GM12878 (cell line): ENCODE measurements at regions not wholly inside any gene's neighbourhood (a gene's known extent, or its start where the extent isn't known, plus 50 kb on each side); places are given as distances from the start of the nearest gene placed in this dataset.

Source experiments
- ATAC-seq: fragments of 200-7000 bp; cut with Tn5 transposase; 3 replicates; pipeline ENCODE4 v1.9.1; 2020; ENCODE audit warnings: mild to moderate bottlenecking, moderate library complexity
- BruUV-seq: library from RNA; stranded (reverse); fragments of 400-500 nt; replicated peaks from 2 replicates; lab custom pipeline; 2021; lab: Mats Ljungman, UMichigan
- CTCF ChIA-PET: fragments of 300-600 bp; sonication (Branson Sonifier 250); formaldehyde crosslinking; extraction: SDS; loops from one replicate; lab custom pipeline; 2021; ENCODE audit warnings: inconsistent platforms; lab: Yijun Ruan, JAX
- POLR2A ChIA-PET: fragments of 350-600 bp; formaldehyde crosslinking; extraction: SDS; loops from one replicate; lab custom pipeline; 2021; ENCODE audit warnings: inconsistent platforms; lab: Charles Lee
- RAD21 ChIA-PET: fragments of 300-600 bp; sonication (Branson Sonifier 250); formaldehyde crosslinking; loops from one replicate; lab custom pipeline; 2023; ENCODE audit warnings: antibody characterized with exemption; ENCODE audit not compliant: unreplicated experiment; lab: Charles Lee
- SMC1A ChIA-PET: fragments of 300-600 bp; sonication (Branson Sonifier 250); formaldehyde crosslinking; loops from one replicate; lab custom pipeline; 2023; ENCODE audit not compliant: unreplicated experiment, uncharacterized antibody; lab: Charles Lee
- DNase-seq: peaks from one replicate; pipeline ENCODE4 v3.0.0-alpha.2; 2011; ENCODE audit warnings: low read depth, low spot score
- FAIRE-seq: peaks from 3 replicates; lab custom pipeline; 2011; peaks lifted over from hg19 to GRCh38; lab: Jason Lieb, UNC
- H2AFZ ChIP-seq: 2 replicates; pipeline ENCODE4 v1.6.0; 2011; ENCODE audit warnings: low read depth, low read length, control low read depth; ENCODE audit not compliant: control insufficient read depth
- H3K27ac ChIP-seq: 2 replicates; pipeline ENCODE4 v1.5.1; 2011; ENCODE audit warnings: control low read depth; ENCODE audit not compliant: control insufficient read depth, insufficient read depth
- H3K27me3 ChIP-seq, 2 experiments: replicated peaks in 1 of 2; 2 replicates each; pipeline versions ENCODE4 v1.6.0 to v1.6.1; 2011; ENCODE audit warnings: low read length in 1 of 2; ENCODE audit not compliant: control insufficient read depth in 2 of 2, insufficient read depth in 2 of 2
- H3K36me3 ChIP-seq, 2 experiments: 2 replicates each; pipeline ENCODE4 v1.5.1; 2011; ENCODE audit warnings: low read length in 1 of 2; ENCODE audit not compliant: control insufficient read depth in 2 of 2, insufficient read depth in 2 of 2
- H3K4me1 ChIP-seq: 2 replicates; pipeline ENCODE4 v1.6.1; 2011; ENCODE audit warnings: mild to moderate bottlenecking, low read length, moderate library complexity, mixed read lengths; ENCODE audit not compliant: control insufficient read depth, insufficient read depth
- H3K4me2 ChIP-seq: 2 replicates; pipeline ENCODE4 v1.6.0; 2011; ENCODE audit warnings: control low read depth; ENCODE audit not compliant: control insufficient read depth, insufficient read depth
- H3K4me3 ChIP-seq: fragments of 200-600 bp; sonication (generic); 2 replicates; pipeline ENCODE4 v1.5.1; 2016
- H3K79me2 ChIP-seq: 2 replicates; pipeline ENCODE4 v1.6.0; 2011; ENCODE audit warnings: low read length; ENCODE audit not compliant: control insufficient read depth, insufficient read depth
- H3K9ac ChIP-seq: 2 replicates; pipeline ENCODE4 v1.8.0; 2011; ENCODE audit warnings: low read length, control low read depth, mixed read lengths; ENCODE audit not compliant: control insufficient read depth, insufficient read depth
- H3K9me3 ChIP-seq: replicated peaks from 3 replicates; pipeline ENCODE4 v1.5.1; 2011; ENCODE audit warnings: mild to moderate bottlenecking, low read length; ENCODE audit not compliant: control insufficient read depth, insufficient read depth
- H4K20me1 ChIP-seq: 2 replicates; pipeline ENCODE4 v1.6.0; 2011; ENCODE audit not compliant: control insufficient read depth, insufficient read depth
- ASH2L ChIP-seq: fragments of 300-600, 200-600 bp; sonication (generic); IDR thresholded peaks from 2 replicates; pipeline ENCODE4 v1.6.1; 2017; ENCODE audit warnings: low read depth, mild to moderate bottlenecking, borderline replicate concordance
- BRCA1 ChIP-seq: IDR thresholded peaks from 2 replicates; pipeline ENCODE4 v1.6.1; 2011; ENCODE audit warnings: low read depth, low read length, improper control_type of control experiment
- E2F8 ChIP-seq: fragments of 450-650 bp; IDR thresholded peaks from 2 replicates; pipeline ENCODE4 v1.6.1; 2018; ENCODE audit warnings: mild to moderate bottlenecking, low read depth, moderate library complexity; ENCODE audit not compliant: partially characterized antibody
- FOXK2 ChIP-seq: fragments of 450-650 bp; IDR thresholded peaks from 2 replicates; pipeline ENCODE4 v1.6.1; 2017; ENCODE audit warnings: mild to moderate bottlenecking, moderate library complexity
- NR2C2 ChIP-seq: IDR thresholded peaks from 2 replicates; pipeline ENCODE4 v1.6.1; 2011; ENCODE audit warnings: borderline replicate concordance, low read depth; ENCODE audit not compliant: control insufficient read depth, insufficient read length
- SMAD1 ChIP-seq: fragments of 450-650 bp; IDR thresholded peaks from 2 replicates; pipeline ENCODE4 v1.6.1; 2018; ENCODE audit warnings: mild to moderate bottlenecking, low read depth; ENCODE audit not compliant: partially characterized antibody
- SMC3 ChIP-seq: IDR thresholded peaks from 2 replicates; pipeline ENCODE4 v1.6.1; 2011; ENCODE audit warnings: low read length, improper control_type of control experiment, borderline replicate concordance
- TARDBP ChIP-seq: IDR thresholded peaks from 2 replicates; pipeline ENCODE4 v1.6.1; 2016; ENCODE audit warnings: borderline replicate concordance
- ZBTB33 ChIP-seq: fragments of 450-650 bp; IDR thresholded peaks from 2 replicates; pipeline ENCODE4 v1.6.1; 2017; ENCODE audit warnings: mild to moderate bottlenecking
- ZNF207 ChIP-seq: fragments of 450-650 bp; IDR thresholded peaks from 2 replicates; pipeline ENCODE4 v1.6.1; 2014; ENCODE audit warnings: antibody characterized with exemption, mild to moderate bottlenecking, borderline replicate concordance
- ZNF622 ChIP-seq: fragments of 450-650 bp; IDR thresholded peaks from 2 replicates; pipeline ENCODE4 v1.6.1; 2017; ENCODE audit warnings: mild to moderate bottlenecking, inconsistent platforms
- ZZZ3 ChIP-seq: IDR thresholded peaks from 2 replicates; pipeline ENCODE4 v1.6.1; 2011; ENCODE audit warnings: low read depth; ENCODE audit not compliant: control insufficient read depth, insufficient read length
- WGBS: methylation state at CpG from one replicate; pipeline ENCODE4 v1.1.6; 2016; ENCODE audit warnings: low lambda C conversion rate; ENCODE audit not compliant: insufficient replicate concordance, insufficient coverage; ENCODE audit errors: missing lambda C conversion rate; 5-methylcytosine and 5-hydroxymethylcytosine counted together
- in situ Hi-C: fragments of 300-500 bp; cut with MboI; formaldehyde crosslinking; loops from 9 replicates; pipeline ENCODE4 v1.14.3; 2018; ENCODE audit warnings: mixed read lengths
- intact Hi-C: fragments of 100-400 bp; cut with micrococcal nuclease; formaldehyde crosslinking; loops from one replicate; pipeline ENCODE4 v1.14.2; 2022; ENCODE audit not compliant: unreplicated experiment

GRCh38 chr14:34237081-34237480, 225.0 kb downstream of the SPTSSA start:
- FAIRE-seq: no peak
- CTCF ChIA-PET: interaction anchor here (1.5 kb wide), 1 partner anchor 12 kb away, joined by 4 read pairs; no protein-coding TSS in a partner anchor
- BruUV-seq: no TSS peak

GRCh38 chr14:34235643-34236300, 226.3 kb downstream of the SPTSSA start:
- CTCF ChIA-PET: interaction anchor here (0.5 to 2.1 kb wide), 7 partner anchors 10 to 397 kb away, joined by 3 to 14 read pairs (median 5); no protein-coding TSS in a partner anchor
- ATAC-seq: no peak
- WGBS: 3% methylated on average over 5 of the region's 5 CpGs
- TF ChIP-seq ZNF207: no peak
- TF ChIP-seq ZBTB33: no peak
- no peak for TF ChIP-seq NR2C2
- no peak for TF ChIP-seq ASH2L
- no peak for TF ChIP-seq ZZZ3
- TF ChIP-seq TARDBP: no peak
- no peak for TF ChIP-seq E2F8
- TF ChIP-seq SMAD1: no peak
- no peak for TF ChIP-seq FOXK2
- TF ChIP-seq SMC3: no peak
- no peak for TF ChIP-seq BRCA1

More at GRCh38 chr14:34237081-34237480, 225.0 kb downstream of the SPTSSA start:
- H3K4me3 ChIP-seq: no peak overlapping the region
- TF ChIP-seq ZNF622: no peak
- no peaks in the 10 kb centered on the region for H3K9me3 ChIP-seq
- no peak overlapping the region for H2AFZ ChIP-seq
- in situ Hi-C loops: no loop called here
- DNase-seq (no peak), ATAC-seq (no peak)
- ChIA-PET SMC1A (interaction anchor here (3.4 kb wide), 1 partner anchor 15 kb away, joined by 11 read pairs; no protein-coding TSS in a partner anchor), RAD21 (interaction anchor here (1.8 to 2.0 kb wide), 2 partner anchors 10 to 394 kb away, joined by 3 to 5 read pairs; no protein-coding TSS in a partner anchor), POLR2A (no interaction called here)
- WGBS: 7% methylated on average over 1 of the region's 1 CpG
- no peaks in the 10 kb centered on the region for H3K4me1 ChIP-seq
- H3K27ac ChIP-seq: no peak overlapping the region
- H3K9ac ChIP-seq: no peak overlapping the region
- H3K4me2 ChIP-seq: no peak overlapping the region
- no peaks in the 10 kb centered on the region for H3K79me2 ChIP-seq
- H3K27me3 ChIP-seq: no peaks in the 10 kb centered on the region; a peak in 1 of 4 replicates
- intact Hi-C loops: no loop called here
- no peaks in the 10 kb centered on the region for H4K20me1 ChIP-seq
- no peaks in the 10 kb centered on the region for H3K36me3 ChIP-seq

More at GRCh38 chr14:34235643-34236300, 226.3 kb downstream of the SPTSSA start:
- H3K79me2 ChIP-seq: no peaks in the 10 kb centered on the region
- intact Hi-C loops: no loop called here
- no peaks in the 10 kb centered on the region for H3K36me3 ChIP-seq
- ChIA-PET RAD21 (no interaction called here), POLR2A (interaction anchor here (0.5 kb wide), 1 partner anchor 469 kb away, joined by 5 read pairs; no protein-coding TSS in a partner anchor), SMC1A (interaction anchor here (0.7 to 3.4 kb wide), 8 partner anchors 12 to 398 kb away, joined by 3 to 14 read pairs (median 8); no protein-coding TSS in a partner anchor)
- no peak overlapping the region for H3K4me3 ChIP-seq
- no peaks in the 10 kb centered on the region for H3K9me3 ChIP-seq
- H3K4me2 ChIP-seq: no peak overlapping the region
- in situ Hi-C loops: no loop called here
- H3K27me3 ChIP-seq: no peaks in the 10 kb centered on the region; a peak in 1 of 4 replicates
- H3K27ac ChIP-seq: no peak overlapping the region
- DNase-seq: no peak
- peak; percentile 7 for FAIRE-seq
- no peak overlapping the region for H2AFZ ChIP-seq
- H3K4me1 ChIP-seq: no peaks in the 10 kb centered on the region
- no peaks in the 10 kb centered on the region for H4K20me1 ChIP-seq
- no TSS peak for BruUV-seq
- no peak overlapping the region for H3K9ac ChIP-seq
